Hepatic stellate cell (primary cell): ENCODE measurements at regions not wholly inside any gene's neighbourhood (a gene's known extent, or its start where the extent isn't known, plus 50 kb on each side); places are given as distances from the start of the nearest gene placed in this dataset.

Experiments
- DNase-seq: peaks from one replicate; pipeline ENCODE4 v3.0.0; 2011; ENCODE audit warnings: low spot score

- DNase-seq, result no peak
Observed at GRCh38 chr12:65517656-65518210, 239.2 kb downstream of the MSRB3 start.

- no peak for DNase-seq
Observed at GRCh38 chr12:65518771-65519170, 240.3 kb downstream of the MSRB3 start.

GRCh38 chr12:65520658-65521057 lies 242.2 kb downstream of the MSRB3 start:
- DNase-seq, result no peak

- DNase-seq, result peak; percentile 7
Observed at GRCh38 chr12:65522956-65523860, 244.7 kb downstream of the MSRB3 start.

- peak; percentile 46 for DNase-seq
Observed at GRCh38 chr12:65524666-65525065, 246.2 kb downstream of the MSRB3 start.

- DNase-seq, result peak; percentile 55
Observed at GRCh38 chr12:65525491-65526141, 247.1 kb downstream of the MSRB3 start.

- DNase-seq, result no peak
Observed at GRCh38 chr12:65526311-65526710, 247.8 kb downstream of the MSRB3 start.

- DNase-seq, result no peak
Observed at GRCh38 chr12:65528127-65528526, 249.6 kb downstream of the MSRB3 start.

GRCh38 chr12:65529106-65529505 lies 250.6 kb downstream of the MSRB3 start:
- no peak for DNase-seq

- no peak for DNase-seq
Observed at GRCh38 chr12:65529771-65530435, 251.4 kb downstream of the MSRB3 start.

- peak; percentile 70 for DNase-seq
Observed at GRCh38 chr12:65532162-65532561, 253.7 kb downstream of the MSRB3 start.

- peak; percentile 26 for DNase-seq
Observed at GRCh38 chr12:65532764-65533163, 254.3 kb downstream of the MSRB3 start.

- no peak for DNase-seq
Observed at GRCh38 chr12:65533177-65533883, 254.8 kb downstream of the MSRB3 start.

- no peak for DNase-seq
Observed at GRCh38 chr12:65534238-65534841, 255.9 kb downstream of the MSRB3 start.

GRCh38 chr12:65535946-65536345 lies 257.5 kb downstream of the MSRB3 start:
- no peak for DNase-seq

- DNase-seq, result no peak
Observed at GRCh38 chr12:65536351-65536750, 257.9 kb downstream of the MSRB3 start.

GRCh38 chr12:65536876-65537681 lies 258.6 kb downstream of the MSRB3 start:
- peak; percentile 56 for DNase-seq

GRCh38 chr12:65537978-65538377 lies 259.5 kb downstream of the MSRB3 start:
- DNase-seq, result no peak

- no peak for DNase-seq
Observed at GRCh38 chr12:65539023-65539422, 260.5 kb downstream of the MSRB3 start.

- no peak for DNase-seq
Observed at GRCh38 chr12:65540140-65540539, 261.7 kb downstream of the MSRB3 start.

GRCh38 chr12:65546528-65546927 lies 268.0 kb downstream of the MSRB3 start:
- no peak for DNase-seq
